HepG2 (cell line): ENCODE measurements at regions not wholly inside any gene's neighbourhood (a gene's known extent, or its start where the extent isn't known, plus 50 kb on each side); places are given as distances from the start of the nearest gene placed in this dataset.

Experiments used
- ATAC-seq: fragments of 200-7000 bp; cut with Tn5 transposase; 3 replicates; pipeline ENCODE4 v1.9.1; 2020; ENCODE audit warnings: mild to moderate bottlenecking, moderate library complexity
- BruUV-seq: library from RNA; stranded (reverse); fragments of 400-500 nt; replicated peaks from 2 replicates; lab custom pipeline; 2021; lab: Mats Ljungman, UMichigan
- CTCF ChIA-PET: fragments of 300-600 bp; formaldehyde crosslinking; extraction: SDS; loops from one replicate; lab custom pipeline; 2021; ENCODE audit warnings: low total read pairs, inconsistent platforms, low intra/inter-chr PET ratio; lab: Yijun Ruan, JAX
- POLR2A ChIA-PET: fragments of 350-600 bp; sonication (Branson Sonifier 250); formaldehyde crosslinking; loops from one replicate; lab custom pipeline; 2020; ENCODE audit warnings: antibody characterized with exemption, inconsistent platforms; lab: Yijun Ruan, JAX
- DNase-seq: peaks from one replicate; pipeline ENCODE4 v3.0.0-alpha.2; 2015; ENCODE audit warnings: low spot score
- FAIRE-seq: peaks from 3 replicates; lab custom pipeline; 2011; peaks lifted over from hg19 to GRCh38; lab: Jason Lieb, UNC
- H2AFZ ChIP-seq: one replicate; pipeline ENCODE4 v1.6.1; 2011; ENCODE audit warnings: low read length, inconsistent platforms
- H3K27ac ChIP-seq: fragments of 300-600 bp; 3 replicates; pipeline ENCODE4 v1.8.0; 2011; ENCODE audit warnings: mixed run types, mild to moderate bottlenecking, mixed read lengths, low read length, inconsistent platforms; ENCODE audit not compliant: insufficient read depth; ENCODE audit errors: extremely low read length
- H3K27me3 ChIP-seq, 2 experiments: fragments of 200-600 bp in 1 of 2; 2 replicates in 1 of 2; 3 replicates in 1 of 2; pipeline versions ENCODE4 v1.6.0 to v1.8.0; 2011; ENCODE audit warnings: low read length in 2 of 2, mild to moderate bottlenecking in 2 of 2, moderate library complexity in 2 of 2, inconsistent platforms in 1 of 2; ENCODE audit not compliant: insufficient read depth in 2 of 2, control insufficient read depth in 1 of 2
- H3K36me3 ChIP-seq, 2 experiments: fragments of 200-600 bp in 1 of 2; replicated peaks in 1 of 2; 2 replicates in 1 of 2; 3 replicates in 1 of 2; pipeline versions ENCODE4 v1.5.1 to v1.8.0; 2011; ENCODE audit warnings: low read length in 2 of 2, inconsistent platforms in 1 of 2; ENCODE audit not compliant: insufficient read depth in 2 of 2, control insufficient read depth in 1 of 2
- H3K4me1 ChIP-seq: 2 replicates; pipeline ENCODE4 v1.5.1; 2012; ENCODE audit warnings: low read length, inconsistent platforms; ENCODE audit not compliant: insufficient read depth
- H3K4me2 ChIP-seq: 2 replicates; pipeline ENCODE4 v1.6.0; 2011; ENCODE audit warnings: low read depth, low read length, inconsistent platforms
- H3K4me3 ChIP-seq, 3 experiments: fragments of 200-600 bp in 1 of 3; sonication (generic), shearing (Covaris generic) in 1 of 3; replicated peaks in 1 of 3; 2 replicates each; pipeline ENCODE4 v1.5.1; 2011 to 2016; ENCODE audit warnings: low read length in 3 of 3, inconsistent platforms in 2 of 3, low read depth in 2 of 3, mild to moderate bottlenecking in 2 of 3, control low read depth in 1 of 3, mixed read lengths in 1 of 3; ENCODE audit not compliant: insufficient read depth in 1 of 3
- H3K79me2 ChIP-seq: one replicate; pipeline ENCODE4 v1.6.1; 2011; ENCODE audit warnings: low read length, inconsistent platforms; ENCODE audit not compliant: insufficient read depth
- H3K9ac ChIP-seq: 2 replicates; pipeline ENCODE4 v1.6.0; 2011; ENCODE audit warnings: mild to moderate bottlenecking, low read depth, low read length, inconsistent platforms; ENCODE audit not compliant: insufficient read depth
- H3K9me3 ChIP-seq: 2 replicates; pipeline ENCODE4 v1.5.1; 2012; ENCODE audit warnings: mild to moderate bottlenecking, low read length
- H4K20me1 ChIP-seq: 2 replicates; pipeline ENCODE4 v1.6.0; 2011; ENCODE audit warnings: inconsistent platforms, mild to moderate bottlenecking, low read length, moderate library complexity; ENCODE audit not compliant: insufficient read depth
- AKAP8 ChIP-seq: sonication (generic); formaldehyde crosslinking; IDR thresholded peaks from 2 replicates; pipeline ENCODE4 v1.5.1; 2020; ENCODE audit warnings: mild to moderate bottlenecking, missing genetic modification reagents
- DR1 ChIP-seq: sonication (generic); formaldehyde crosslinking; IDR thresholded peaks from 2 replicates; pipeline ENCODE4 v1.8.0; 2021; ENCODE audit warnings: mild to moderate bottlenecking, missing genetic modification reagents, inconsistent platforms
- IRF2 ChIP-seq: IDR thresholded peaks from 2 replicates; pipeline ENCODE4 v1.6.1; 2018; ENCODE audit warnings: missing genetic modification reagents, missing compliant biosample characterization
- NFRKB ChIP-seq: fragments of 450-650 bp; IDR thresholded peaks from 2 replicates; pipeline ENCODE4 v1.6.1; 2017
- SIX1 ChIP-seq: sonication (generic); formaldehyde crosslinking; IDR thresholded peaks from 2 replicates; pipeline ENCODE4 v1.4.0; 2020; ENCODE audit warnings: missing genetic modification reagents, borderline replicate concordance
- SP5 ChIP-seq: IDR thresholded peaks from 2 replicates; pipeline ENCODE4 v1.6.1; 2016; ENCODE audit warnings: low read depth, borderline replicate concordance
- ZBTB21 ChIP-seq: sonication (generic); formaldehyde crosslinking; IDR thresholded peaks from 2 replicates; pipeline ENCODE4 v1.4.0; 2020; ENCODE audit warnings: missing genetic modification reagents
- ZFP90 ChIP-seq: sonication (generic); formaldehyde crosslinking; IDR thresholded peaks from 2 replicates; pipeline ENCODE4 v1.8.0; 2022; ENCODE audit warnings: missing genetic modification reagents, mild to moderate bottlenecking, inconsistent platforms, borderline replicate concordance
- ZNF660 ChIP-seq: sonication (generic); formaldehyde crosslinking; IDR thresholded peaks from 2 replicates; pipeline ENCODE4 v1.5.1; 2020; ENCODE audit warnings: mild to moderate bottlenecking, low read depth, missing genetic modification reagents, borderline replicate concordance
- ZNF720 ChIP-seq: sonication (generic); formaldehyde crosslinking; IDR thresholded peaks from 2 replicates; pipeline ENCODE4 v1.4.0; 2020; ENCODE audit warnings: missing genetic modification reagents
- ZNF724P ChIP-seq: sonication (generic); formaldehyde crosslinking; IDR thresholded peaks from 2 replicates; pipeline ENCODE4 v1.8.0; 2022; ENCODE audit warnings: missing genetic modification reagents, borderline replicate concordance
- WGBS: methylation state at CpG from one replicate; pipeline ENCODE4 v1.1.6; 2017; ENCODE audit warnings: low lambda C conversion rate; 5-methylcytosine and 5-hydroxymethylcytosine counted together
- in situ Hi-C: cut with HindIII; loops from 2 replicates; pipeline ENCODE4 v1.10.0; 2017; ENCODE audit warnings: low pct_unique_long_range_greater_than_20kb; ENCODE audit not compliant: extremely low pct_ligation_motif_present
- intact Hi-C: fragments of 100-400 bp; cut with micrococcal nuclease; formaldehyde crosslinking; loops from one replicate; pipeline ENCODE4 v1.10.0; 2022; ENCODE audit not compliant: unreplicated experiment
- TF ChIP-seq, protein P1 (sequence below): sonication (generic); formaldehyde crosslinking; IDR thresholded peaks from 2 replicates; pipeline ENCODE4 v1.8.1; 2023; ENCODE audit warnings: missing genetic modification reagents, inconsistent platforms, borderline replicate concordance
- TF ChIP-seq, protein P2 (sequence below): sonication (generic); formaldehyde crosslinking; IDR thresholded peaks from 2 replicates; pipeline ENCODE4 v1.4.0; 2020; ENCODE audit warnings: missing genetic modification reagents
- TF ChIP-seq, protein P3 (sequence below): sonication (generic); formaldehyde crosslinking; IDR thresholded peaks from 2 replicates; pipeline ENCODE4 v1.4.0; 2020; ENCODE audit warnings: missing genetic modification reagents, borderline replicate concordance

DNA sequence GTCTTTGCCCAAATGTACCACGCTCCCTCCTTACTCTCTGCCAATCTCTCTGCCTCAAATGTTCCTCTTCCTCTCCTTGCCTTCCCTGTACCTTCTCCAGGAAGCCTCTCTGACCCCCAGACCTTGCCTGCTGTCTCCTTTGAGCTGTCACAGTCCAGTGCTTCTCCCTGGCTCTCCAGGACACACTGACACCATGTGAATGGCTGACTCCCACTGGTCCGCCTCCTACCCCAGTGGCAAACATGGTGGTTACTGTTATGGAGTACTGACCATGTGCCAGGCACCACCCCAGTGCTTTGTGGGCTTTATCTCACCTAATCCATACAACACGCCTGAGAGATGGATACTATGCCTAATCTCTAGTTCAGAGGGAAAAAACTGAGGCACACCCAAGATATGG, 141.9 kb downstream of the TPRA1 start (continued):
- TF ChIP-seq, protein P1, sequence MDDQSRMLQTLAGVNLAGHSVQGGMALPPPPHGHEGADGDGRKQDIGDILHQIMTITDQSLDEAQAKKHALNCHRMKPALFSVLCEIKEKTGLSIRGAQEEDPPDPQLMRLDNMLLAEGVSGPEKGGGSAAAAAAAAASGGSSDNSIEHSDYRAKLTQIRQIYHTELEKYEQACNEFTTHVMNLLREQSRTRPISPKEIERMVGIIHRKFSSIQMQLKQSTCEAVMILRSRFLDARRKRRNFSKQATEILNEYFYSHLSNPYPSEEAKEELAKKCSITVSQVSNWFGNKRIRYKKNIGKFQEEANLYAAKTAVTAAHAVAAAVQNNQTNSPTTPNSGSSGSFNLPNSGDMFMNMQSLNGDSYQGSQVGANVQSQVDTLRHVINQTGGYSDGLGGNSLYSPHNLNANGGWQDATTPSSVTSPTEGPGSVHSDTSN: no peak
- TF ChIP-seq SP5 (CRISPR knock-in tag): no peak
- TF ChIP-seq, protein P2, sequence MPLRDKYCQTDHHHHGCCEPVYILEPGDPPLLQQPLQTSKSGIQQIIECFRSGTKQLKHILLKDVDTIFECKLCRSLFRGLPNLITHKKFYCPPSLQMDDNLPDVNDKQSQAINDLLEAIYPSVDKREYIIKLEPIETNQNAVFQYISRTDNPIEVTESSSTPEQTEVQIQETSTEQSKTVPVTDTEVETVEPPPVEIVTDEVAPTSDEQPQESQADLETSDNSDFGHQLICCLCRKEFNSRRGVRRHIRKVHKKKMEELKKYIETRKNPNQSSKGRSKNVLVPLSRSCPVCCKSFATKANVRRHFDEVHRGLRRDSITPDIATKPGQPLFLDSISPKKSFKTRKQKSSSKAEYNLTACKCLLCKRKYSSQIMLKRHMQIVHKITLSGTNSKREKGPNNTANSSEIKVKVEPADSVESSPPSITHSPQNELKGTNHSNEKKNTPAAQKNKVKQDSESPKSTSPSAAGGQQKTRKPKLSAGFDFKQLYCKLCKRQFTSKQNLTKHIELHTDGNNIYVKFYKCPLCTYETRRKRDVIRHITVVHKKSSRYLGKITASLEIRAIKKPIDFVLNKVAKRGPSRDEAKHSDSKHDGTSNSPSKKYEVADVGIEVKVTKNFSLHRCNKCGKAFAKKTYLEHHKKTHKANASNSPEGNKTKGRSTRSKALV (CRISPR knock-in tag): no peak

DNA sequence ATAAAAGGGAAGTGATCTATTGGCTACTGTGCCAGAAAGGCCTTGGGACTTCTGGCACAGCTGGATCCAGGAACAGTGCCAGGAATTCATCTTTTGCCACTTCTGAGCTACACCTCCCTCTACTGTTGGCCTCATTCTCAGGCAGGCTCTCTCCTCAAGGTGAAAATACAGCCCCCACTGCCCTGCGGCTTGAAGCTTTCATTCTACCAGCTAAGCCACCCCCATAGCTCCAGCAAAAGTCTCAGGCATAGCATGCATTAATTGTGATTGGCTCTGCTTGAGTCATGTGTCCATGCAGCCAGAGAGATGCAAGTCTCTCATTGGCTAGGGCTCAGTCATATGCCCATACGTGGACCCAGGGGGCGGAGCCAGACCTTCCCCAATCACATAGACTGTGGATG, 142.4 kb downstream of the TPRA1 start:
- WGBS: 4% methylated on average over 3 of the region's 3 CpGs
- TF ChIP-seq, protein P3, sequence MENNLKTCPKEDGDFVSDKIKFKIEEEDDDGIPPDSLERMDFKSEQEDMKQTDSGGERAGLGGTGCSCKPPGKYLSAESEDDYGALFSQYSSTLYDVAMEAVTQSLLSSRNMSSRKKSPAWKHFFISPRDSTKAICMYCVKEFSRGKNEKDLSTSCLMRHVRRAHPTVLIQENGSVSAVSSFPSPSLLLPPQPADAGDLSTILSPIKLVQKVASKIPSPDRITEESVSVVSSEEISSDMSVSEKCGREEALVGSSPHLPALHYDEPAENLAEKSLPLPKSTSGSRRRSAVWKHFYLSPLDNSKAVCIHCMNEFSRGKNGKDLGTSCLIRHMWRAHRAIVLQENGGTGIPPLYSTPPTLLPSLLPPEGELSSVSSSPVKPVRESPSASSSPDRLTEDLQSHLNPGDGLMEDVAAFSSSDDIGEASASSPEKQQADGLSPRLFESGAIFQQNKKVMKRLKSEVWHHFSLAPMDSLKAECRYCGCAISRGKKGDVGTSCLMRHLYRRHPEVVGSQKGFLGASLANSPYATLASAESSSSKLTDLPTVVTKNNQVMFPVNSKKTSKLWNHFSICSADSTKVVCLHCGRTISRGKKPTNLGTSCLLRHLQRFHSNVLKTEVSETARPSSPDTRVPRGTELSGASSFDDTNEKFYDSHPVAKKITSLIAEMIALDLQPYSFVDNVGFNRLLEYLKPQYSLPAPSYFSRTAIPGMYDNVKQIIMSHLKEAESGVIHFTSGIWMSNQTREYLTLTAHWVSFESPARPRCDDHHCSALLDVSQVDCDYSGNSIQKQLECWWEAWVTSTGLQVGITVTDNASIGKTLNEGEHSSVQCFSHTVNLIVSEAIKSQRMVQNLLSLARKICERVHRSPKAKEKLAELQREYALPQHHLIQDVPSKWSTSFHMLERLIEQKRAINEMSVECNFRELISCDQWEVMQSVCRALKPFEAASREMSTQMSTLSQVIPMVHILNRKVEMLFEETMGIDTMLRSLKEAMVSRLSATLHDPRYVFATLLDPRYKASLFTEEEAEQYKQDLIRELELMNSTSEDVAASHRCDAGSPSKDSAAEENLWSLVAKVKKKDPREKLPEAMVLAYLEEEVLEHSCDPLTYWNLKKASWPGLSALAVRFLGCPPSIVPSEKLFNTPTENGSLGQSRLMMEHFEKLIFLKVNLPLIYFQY (CRISPR knock-in tag): no peak
- no peak for TF ChIP-seq ZNF660 (CRISPR knock-in tag)
- no peak for TF ChIP-seq SIX1
- TF ChIP-seq ZFP90 (CRISPR knock-in tag): no peak
- no peak for TF ChIP-seq ZNF720
- no peak for TF ChIP-seq AKAP8 (CRISPR knock-in tag)
- no peak for TF ChIP-seq ZBTB21 (CRISPR knock-in tag)
- TF ChIP-seq DR1 (CRISPR knock-in tag): no peak
- TF ChIP-seq IRF2 (CRISPR knock-in tag): no peak
- TF ChIP-seq ZNF724P: no peak
- no peak for TF ChIP-seq NFRKB
- H4K20me1 ChIP-seq: no peaks in the 10 kb centered on the region
- FAIRE-seq (no peak), DNase-seq (no peak), ATAC-seq (no peak)
- intact Hi-C loops: loop anchor here (2.0 kb wide), 1 partner anchor 197 kb away; no protein-coding TSS in a partner anchor
- H3K4me1 ChIP-seq: no peaks in the 10 kb centered on the region
- no peak overlapping the region for H3K27ac ChIP-seq
- H2AFZ ChIP-seq: no peak overlapping the region
- peaks cover 0 to 24% of the 10 kb centered on the region in 2 experiments; a peak in 3 of 5 replicates for H3K27me3 ChIP-seq
- POLR2A ChIA-PET: no interaction called here
- no TSS peak for BruUV-seq
- CTCF ChIA-PET: no interaction called here
- H3K9me3 ChIP-seq: no peaks in the 10 kb centered on the region
- no peak overlapping the region for H3K4me2 ChIP-seq
- no peaks in the 10 kb centered on the region for H3K79me2 ChIP-seq
- in situ Hi-C loops: no loop called here
- no peaks in the 10 kb centered on the region for H3K36me3 ChIP-seq
- H3K9ac ChIP-seq: no peak overlapping the region
- H3K4me3 ChIP-seq: no peak overlapping the region
